ENCODE measurements at regions not wholly inside any gene's neighbourhood (a gene's known extent, or its start where the extent isn't known, plus 50 kb on each side); places are given as distances from the start of the nearest gene placed in this dataset.
"Not testable (repeated sequence)": the region's sequence is repeated elsewhere in the genome, so short reads cannot be mapped to it uniquely, and the experiment has no call there.

DNA sequence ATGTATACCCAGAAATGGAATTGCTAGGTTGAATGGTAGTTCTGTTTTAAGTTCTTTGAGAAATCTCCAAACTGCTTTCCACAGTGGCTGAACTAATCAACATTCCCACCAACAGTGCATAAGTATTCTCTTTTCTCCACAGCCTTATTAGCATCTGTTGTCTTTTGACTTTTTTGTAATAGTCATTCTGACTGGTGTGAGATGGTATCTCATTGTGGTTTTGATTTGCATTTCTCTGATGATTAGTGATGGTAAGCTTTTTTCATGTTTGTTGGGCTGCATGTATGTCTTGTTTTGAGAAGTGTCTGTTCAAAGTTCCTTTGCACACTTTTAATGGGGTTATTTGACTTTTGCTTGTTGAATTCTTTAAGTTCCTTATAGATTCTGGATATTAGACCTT lies 52.4 kb upstream of the EHHADH start:
- DNase-seq (ENCODE audit: low spot score); H3K27ac ChIP-seq; H4K20me1 ChIP-seq (ENCODE audit: insufficient read depth, poor library complexity, severe bottlenecking); H3K4me2 ChIP-seq; H3K27me3 ChIP-seq; H3K4me1 ChIP-seq (ENCODE audit: insufficient read depth); H3K9me2 ChIP-seq (replicated peaks; ENCODE audit: insufficient read depth); H3K4me3 ChIP-seq; H2AFZ ChIP-seq; H3K79me2 ChIP-seq; H3K36me3 ChIP-seq (replicated peaks; ENCODE audit: insufficient read depth, low read depth); H3K9me3 ChIP-seq (ENCODE audit: low read depth): not testable (repeated sequence)

GRCh38 chr3:185306847-185307246 lies 53.0 kb upstream of the EHHADH start:
- no peaks in the 10 kb centered on the region for H3K9me3 ChIP-seq (ENCODE audit: low read depth)
- no peak overlapping the region for H3K27ac ChIP-seq
- no peak overlapping the region for H2AFZ ChIP-seq
- DNase-seq (ENCODE audit: low spot score): no peak
- H3K27me3 ChIP-seq: no peaks in the 10 kb centered on the region
- TF ChIP-seq, protein P1, sequence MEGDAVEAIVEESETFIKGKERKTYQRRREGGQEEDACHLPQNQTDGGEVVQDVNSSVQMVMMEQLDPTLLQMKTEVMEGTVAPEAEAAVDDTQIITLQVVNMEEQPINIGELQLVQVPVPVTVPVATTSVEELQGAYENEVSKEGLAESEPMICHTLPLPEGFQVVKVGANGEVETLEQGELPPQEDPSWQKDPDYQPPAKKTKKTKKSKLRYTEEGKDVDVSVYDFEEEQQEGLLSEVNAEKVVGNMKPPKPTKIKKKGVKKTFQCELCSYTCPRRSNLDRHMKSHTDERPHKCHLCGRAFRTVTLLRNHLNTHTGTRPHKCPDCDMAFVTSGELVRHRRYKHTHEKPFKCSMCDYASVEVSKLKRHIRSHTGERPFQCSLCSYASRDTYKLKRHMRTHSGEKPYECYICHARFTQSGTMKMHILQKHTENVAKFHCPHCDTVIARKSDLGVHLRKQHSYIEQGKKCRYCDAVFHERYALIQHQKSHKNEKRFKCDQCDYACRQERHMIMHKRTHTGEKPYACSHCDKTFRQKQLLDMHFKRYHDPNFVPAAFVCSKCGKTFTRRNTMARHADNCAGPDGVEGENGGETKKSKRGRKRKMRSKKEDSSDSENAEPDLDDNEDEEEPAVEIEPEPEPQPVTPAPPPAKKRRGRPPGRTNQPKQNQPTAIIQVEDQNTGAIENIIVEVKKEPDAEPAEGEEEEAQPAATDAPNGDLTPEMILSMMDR (IDR thresholded peaks at IDR 0.05; ENCODE audit: poor library complexity): no peak
- TF ChIP-seq EZH2 (IDR thresholded peaks at IDR 0.05; ENCODE audit: borderline replicate concordance): no peak
- no peak for TF ChIP-seq EZH2phosphoT487 (IDR thresholded peaks at IDR 0.05; ENCODE audit: low read depth, severe bottlenecking, unreplicated experiment)
- WGBS (ENCODE audit: low lambda C conversion rate, missing lambda C conversion rate): 98% methylated on average over 3 of the region's 3 CpGs
- no peak overlapping the region for H3K4me2 ChIP-seq
- H4K20me1 ChIP-seq (ENCODE audit: insufficient read depth, poor library complexity, severe bottlenecking): no peaks in the 10 kb centered on the region
- H3K9me2 ChIP-seq (replicated peaks; ENCODE audit: insufficient read depth): no peaks in the 10 kb centered on the region
- no peak overlapping the region for H3K4me3 ChIP-seq
- H3K4me1 ChIP-seq (ENCODE audit: insufficient read depth): no peaks in the 10 kb centered on the region
- no peaks in the 10 kb centered on the region for H3K79me2 ChIP-seq
- no peaks in the 10 kb centered on the region for H3K36me3 ChIP-seq (replicated peaks; ENCODE audit: insufficient read depth, low read depth)

- H3K79me2 ChIP-seq: no peaks in the 10 kb centered on the region
- no peaks in the 10 kb centered on the region for H3K27me3 ChIP-seq
- H3K4me2 ChIP-seq: no peak overlapping the region
- no peaks in the 10 kb centered on the region for H3K36me3 ChIP-seq (replicated peaks; ENCODE audit: insufficient read depth, low read depth)
- no peaks in the 10 kb centered on the region for H4K20me1 ChIP-seq (ENCODE audit: insufficient read depth, poor library complexity, severe bottlenecking)
- H3K4me3 ChIP-seq: no peak overlapping the region
- no peaks in the 10 kb centered on the region for H3K4me1 ChIP-seq (ENCODE audit: insufficient read depth)
- no peaks in the 10 kb centered on the region for H3K9me2 ChIP-seq (replicated peaks; ENCODE audit: insufficient read depth)
- WGBS (ENCODE audit: low lambda C conversion rate, missing lambda C conversion rate): 86% methylated on average over 2 of the region's 2 CpGs
- peak; percentile 69 for DNase-seq (ENCODE audit: low spot score)
- TF ChIP-seq EZH2phosphoT487 (IDR thresholded peaks at IDR 0.05; ENCODE audit: low read depth, severe bottlenecking, unreplicated experiment) (no peak), EZH2 (IDR thresholded peaks at IDR 0.05; ENCODE audit: borderline replicate concordance) (no peak)
- TF ChIP-seq, protein P1 (IDR thresholded peaks at IDR 0.05; ENCODE audit: poor library complexity): peak; percentile 41
- H2AFZ ChIP-seq: no peak overlapping the region
- H3K27ac ChIP-seq: no peak overlapping the region
- no peaks in the 10 kb centered on the region for H3K9me3 ChIP-seq (ENCODE audit: low read depth)
Measured at GRCh38 chr3:185308126-185308754, 54.4 kb upstream of the EHHADH start.

- Histone ChIP-seq H4K20me1 (ENCODE audit: insufficient read depth, poor library complexity, severe bottlenecking) (no peaks in the 10 kb centered on the region), H2AFZ (no peak overlapping the region), H3K36me3 (replicated peaks; ENCODE audit: insufficient read depth, low read depth) (no peaks in the 10 kb centered on the region), H3K27ac (no peak overlapping the region), H3K4me2 (no peak overlapping the region), H3K4me3 (no peak overlapping the region), H3K79me2 (no peaks in the 10 kb centered on the region), H3K9me2 (replicated peaks; ENCODE audit: insufficient read depth) (no peaks in the 10 kb centered on the region), H3K4me1 (ENCODE audit: insufficient read depth) (no peaks in the 10 kb centered on the region), H3K9me3 (ENCODE audit: low read depth) (no peaks in the 10 kb centered on the region), H3K27me3 (no peaks in the 10 kb centered on the region)
- no peak for DNase-seq (ENCODE audit: low spot score)
- TF ChIP-seq, protein P1 (IDR thresholded peaks at IDR 0.05; ENCODE audit: poor library complexity): no peak
- no peak for TF ChIP-seq EZH2phosphoT487 (IDR thresholded peaks at IDR 0.05; ENCODE audit: low read depth, severe bottlenecking, unreplicated experiment)
- no peak for TF ChIP-seq EZH2 (IDR thresholded peaks at IDR 0.05; ENCODE audit: borderline replicate concordance)
- 72% methylated on average over 4 of the region's 4 CpGs for WGBS (ENCODE audit: low lambda C conversion rate, missing lambda C conversion rate)
Measured at GRCh38 chr3:185309302-185309701, 53.6 kb upstream of the MAP3K13 start.

All from hepatocyte (in vitro differentiated cells).